Breast epithelium (tissue), 3 donors: ENCODE measurements at regions not wholly inside any gene's neighbourhood (a gene's known extent, or its start where the extent isn't known, plus 50 kb on each side); places are given as distances from the start of the nearest gene placed in this dataset.

ENCODE experiments used
- POLR2AphosphoS5 ChIP-seq, 3 donors: sonication (generic); formaldehyde crosslinking; IDR thresholded peaks; one replicate each; pipeline ENCODE4 v1.6.1; 2017; ENCODE audit warnings: antibody characterized with exemption in 3 of 3
- TF ChIP-seq, protein P1 (sequence below), 3 donors: fragments of 450-650 bp; IDR thresholded peaks; one replicate each; pipeline ENCODE4 v1.5.1; 2016 to 2017; ENCODE audit warnings: antibody characterized with exemption in 3 of 3, mild to moderate bottlenecking in 3 of 3, moderate library complexity in 3 of 3

DNA sequence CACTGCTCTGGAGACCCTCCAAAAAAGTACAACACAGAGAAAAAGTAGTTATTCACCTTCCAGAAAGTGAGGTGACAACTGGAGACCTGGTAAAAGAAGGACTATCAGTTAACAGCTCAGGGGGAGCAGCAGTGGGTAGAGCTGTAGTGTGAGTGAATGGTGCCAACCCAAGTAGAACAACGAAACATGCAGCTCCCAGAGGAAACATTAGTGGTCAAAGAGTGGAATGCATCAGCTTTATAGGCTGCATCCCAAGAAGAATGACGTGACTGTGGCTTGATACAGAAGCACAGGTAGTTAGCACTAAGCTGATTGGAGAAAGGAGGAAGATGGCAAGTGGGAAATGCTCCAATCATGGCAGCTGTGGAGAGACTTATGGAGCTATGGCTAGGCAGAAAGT lies 275.7 kb upstream of the CAMK1G start:
- TF ChIP-seq, protein P1, sequence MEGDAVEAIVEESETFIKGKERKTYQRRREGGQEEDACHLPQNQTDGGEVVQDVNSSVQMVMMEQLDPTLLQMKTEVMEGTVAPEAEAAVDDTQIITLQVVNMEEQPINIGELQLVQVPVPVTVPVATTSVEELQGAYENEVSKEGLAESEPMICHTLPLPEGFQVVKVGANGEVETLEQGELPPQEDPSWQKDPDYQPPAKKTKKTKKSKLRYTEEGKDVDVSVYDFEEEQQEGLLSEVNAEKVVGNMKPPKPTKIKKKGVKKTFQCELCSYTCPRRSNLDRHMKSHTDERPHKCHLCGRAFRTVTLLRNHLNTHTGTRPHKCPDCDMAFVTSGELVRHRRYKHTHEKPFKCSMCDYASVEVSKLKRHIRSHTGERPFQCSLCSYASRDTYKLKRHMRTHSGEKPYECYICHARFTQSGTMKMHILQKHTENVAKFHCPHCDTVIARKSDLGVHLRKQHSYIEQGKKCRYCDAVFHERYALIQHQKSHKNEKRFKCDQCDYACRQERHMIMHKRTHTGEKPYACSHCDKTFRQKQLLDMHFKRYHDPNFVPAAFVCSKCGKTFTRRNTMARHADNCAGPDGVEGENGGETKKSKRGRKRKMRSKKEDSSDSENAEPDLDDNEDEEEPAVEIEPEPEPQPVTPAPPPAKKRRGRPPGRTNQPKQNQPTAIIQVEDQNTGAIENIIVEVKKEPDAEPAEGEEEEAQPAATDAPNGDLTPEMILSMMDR (IDR thresholded peaks at IDR 0.05) = no peak
- no peak for TF ChIP-seq POLR2AphosphoS5 (IDR thresholded peaks at IDR 0.05)
